GM18909 (cell line): ENCODE measurements at regions not wholly inside any gene's neighbourhood (a gene's known extent, or its start where the extent isn't known, plus 50 kb on each side); places are given as distances from the start of the nearest gene placed in this dataset.
"Not testable (repeated sequence)": the region's sequence is repeated elsewhere in the genome, so short reads cannot be mapped to it uniquely, and the experiment has no call there.

Experiments used
- ATAC-seq: cut with Tn5 transposase; IDR thresholded peaks from one replicate; pipeline ENCODE4 v1.9.1; 2021; ENCODE audit warnings: mild to moderate bottlenecking; ENCODE audit not compliant: unreplicated experiment, poor library complexity

DNA sequence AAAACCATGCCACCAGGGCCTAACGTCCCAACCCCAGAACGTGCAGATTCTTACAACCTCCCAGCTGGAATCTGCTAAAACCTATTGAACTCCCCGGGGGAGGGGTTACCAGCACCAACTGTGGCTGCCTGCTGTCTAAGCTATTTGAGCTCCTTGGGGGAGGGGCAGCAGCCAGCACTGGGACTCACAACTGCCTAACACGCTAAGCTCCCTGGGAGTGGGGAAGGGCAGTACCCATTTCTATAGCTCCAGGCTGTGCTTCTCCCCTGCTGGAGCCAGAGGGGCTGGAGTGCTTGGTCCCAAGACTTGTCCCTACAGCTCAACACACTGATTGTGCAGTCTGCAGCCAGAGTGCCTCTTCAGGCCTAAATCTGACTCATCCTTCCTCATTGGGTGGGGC lies 459.8 kb upstream of the FGF16 start:
- no peak for ATAC-seq

DNA sequence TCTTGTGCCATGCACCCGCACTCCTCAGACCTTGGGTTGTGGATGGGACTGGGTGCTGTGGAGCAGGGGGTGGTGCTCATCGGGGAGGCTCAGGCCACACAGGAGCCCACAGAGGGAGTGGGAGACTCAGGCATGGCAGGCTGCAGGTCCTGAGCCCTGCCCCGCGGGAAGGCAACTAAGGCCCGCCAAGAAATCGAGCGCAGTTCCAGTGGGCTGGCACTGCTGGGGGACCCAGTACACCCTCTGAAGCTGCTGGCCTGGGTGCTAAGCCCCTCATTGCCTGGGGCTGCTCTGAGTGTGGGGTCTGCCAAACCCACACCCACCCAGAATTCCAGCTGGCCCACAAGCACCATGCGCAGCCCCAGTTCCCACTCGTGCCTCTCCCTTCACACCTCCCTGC lies 450.5 kb upstream of the FGF16 start:
- ATAC-seq, result no peak

DNA sequence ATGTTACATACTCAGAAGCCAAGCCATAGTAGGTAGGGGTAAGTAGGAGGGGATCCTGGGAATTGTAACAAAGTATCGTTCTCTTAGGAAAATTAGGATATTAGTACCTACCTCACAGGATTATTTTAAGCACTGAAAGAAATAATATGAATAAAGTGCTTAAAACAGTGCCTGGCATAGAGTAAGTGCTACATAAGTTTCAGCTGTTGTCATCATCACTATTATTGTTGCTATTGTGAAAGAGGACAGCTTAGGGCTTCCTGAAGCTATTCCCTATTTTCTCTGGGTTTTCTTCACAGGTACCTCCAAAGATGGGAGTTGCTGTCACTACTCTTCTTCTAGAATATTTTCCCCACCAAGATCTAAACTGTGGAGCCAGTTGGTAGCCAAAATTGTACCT lies 443.7 kb upstream of the FGF16 start:
- ATAC-seq, result no peak

DNA sequence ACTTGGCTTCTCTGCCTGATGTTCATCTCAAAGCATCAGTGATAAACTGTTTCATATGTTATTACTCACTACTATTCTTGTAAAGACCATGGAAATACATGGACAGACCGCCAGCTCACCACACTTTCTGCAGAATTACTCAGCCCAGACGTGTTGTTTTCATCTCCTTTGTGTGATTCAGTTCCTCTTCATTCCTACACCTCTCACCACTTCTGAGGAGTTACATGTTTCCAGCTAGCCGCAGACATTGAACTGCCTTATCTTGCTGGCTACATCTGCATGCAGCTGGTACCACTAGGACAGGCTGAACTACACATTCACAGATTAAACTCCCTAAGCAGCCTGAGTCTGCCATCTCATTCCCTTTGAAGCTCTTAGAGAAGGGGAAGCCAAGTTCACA lies 443.2 kb upstream of the FGF16 start:
- ATAC-seq, result no peak

DNA sequence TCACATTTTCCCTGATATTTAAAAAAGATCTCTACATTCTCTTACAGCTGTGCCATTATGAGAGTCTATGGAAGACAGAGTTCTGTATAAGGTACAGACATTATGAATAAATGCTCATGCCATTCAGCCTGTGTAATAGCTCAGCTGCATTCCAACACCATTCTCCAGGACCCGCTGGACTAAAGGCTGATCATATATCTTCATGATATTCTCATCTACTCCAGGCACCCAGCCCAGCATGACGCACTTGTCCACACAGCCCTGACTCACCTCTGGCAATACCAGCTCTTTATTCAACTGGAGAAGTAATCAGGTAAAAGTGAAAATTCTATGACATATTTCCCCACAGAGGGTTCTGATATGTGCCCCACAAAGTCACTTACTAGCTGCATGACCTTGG lies 437.5 kb upstream of the FGF16 start:
- ATAC-seq, result no peak

DNA sequence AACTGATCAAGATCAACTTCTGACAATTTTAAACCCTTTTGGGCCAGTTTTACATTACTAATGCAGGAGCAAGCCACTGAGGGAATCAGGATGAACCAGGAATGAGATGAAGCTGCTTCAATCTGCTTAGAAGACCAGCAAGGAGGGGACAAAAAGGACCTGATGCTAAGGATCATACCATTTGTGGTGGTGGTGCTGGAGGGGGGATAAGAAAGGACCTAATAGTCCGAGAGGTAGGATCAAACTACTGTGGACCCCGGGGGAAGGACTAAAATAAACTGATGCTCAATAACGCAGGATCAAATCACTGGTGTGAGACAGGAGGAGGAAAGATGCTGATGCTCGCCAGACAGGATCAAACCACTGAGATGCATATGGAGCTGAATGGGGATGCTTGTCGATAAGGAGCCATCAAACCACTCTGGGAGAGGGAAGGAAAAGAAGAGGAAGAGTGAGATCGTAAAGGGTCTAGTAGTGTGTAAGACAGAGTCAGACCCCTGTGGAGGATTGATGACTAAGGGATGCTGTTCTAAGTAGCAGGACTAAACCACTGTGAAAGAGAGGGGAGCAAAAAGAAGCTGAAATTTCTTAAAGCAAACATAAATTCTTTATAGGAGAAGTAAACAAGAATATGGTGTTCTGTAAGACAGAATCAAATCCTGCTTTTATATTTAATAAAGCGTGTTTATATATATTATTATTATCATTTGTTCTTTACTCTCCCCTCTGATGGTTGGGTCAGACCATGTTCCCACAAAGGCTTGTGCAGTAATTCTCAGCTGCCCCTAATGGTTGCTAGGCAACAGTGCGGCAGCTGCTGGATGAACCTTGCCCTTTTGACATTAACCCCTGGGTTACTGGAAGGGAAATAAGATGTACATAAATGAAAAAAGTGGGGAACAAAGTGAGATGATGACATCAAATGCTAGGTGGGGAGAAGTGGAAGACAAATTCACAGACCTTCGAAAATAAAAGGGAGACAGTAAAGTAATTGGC lies 432.5 kb upstream of the FGF16 start:
- ATAC-seq, result no peak

DNA sequence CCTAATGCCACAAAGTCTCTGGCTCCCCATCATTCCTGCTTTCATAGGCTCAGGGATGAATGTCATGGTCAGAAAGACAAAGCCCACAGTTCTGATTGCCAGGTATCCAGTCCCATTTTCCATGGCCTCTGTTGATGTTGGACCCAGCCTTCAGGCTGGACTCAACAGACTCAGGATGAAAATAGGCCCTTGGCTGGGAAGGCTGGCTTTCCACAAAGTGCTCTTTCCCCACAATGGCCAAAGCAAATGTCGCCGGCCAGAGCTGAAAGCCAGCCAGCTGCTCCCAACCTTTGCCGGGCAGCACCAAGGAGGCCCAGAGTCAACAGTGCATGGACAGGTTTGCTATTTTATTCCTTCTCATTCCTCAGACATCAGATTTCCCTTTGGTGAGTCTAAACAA lies 430.1 kb upstream of the FGF16 start:
- no peak for ATAC-seq

DNA sequence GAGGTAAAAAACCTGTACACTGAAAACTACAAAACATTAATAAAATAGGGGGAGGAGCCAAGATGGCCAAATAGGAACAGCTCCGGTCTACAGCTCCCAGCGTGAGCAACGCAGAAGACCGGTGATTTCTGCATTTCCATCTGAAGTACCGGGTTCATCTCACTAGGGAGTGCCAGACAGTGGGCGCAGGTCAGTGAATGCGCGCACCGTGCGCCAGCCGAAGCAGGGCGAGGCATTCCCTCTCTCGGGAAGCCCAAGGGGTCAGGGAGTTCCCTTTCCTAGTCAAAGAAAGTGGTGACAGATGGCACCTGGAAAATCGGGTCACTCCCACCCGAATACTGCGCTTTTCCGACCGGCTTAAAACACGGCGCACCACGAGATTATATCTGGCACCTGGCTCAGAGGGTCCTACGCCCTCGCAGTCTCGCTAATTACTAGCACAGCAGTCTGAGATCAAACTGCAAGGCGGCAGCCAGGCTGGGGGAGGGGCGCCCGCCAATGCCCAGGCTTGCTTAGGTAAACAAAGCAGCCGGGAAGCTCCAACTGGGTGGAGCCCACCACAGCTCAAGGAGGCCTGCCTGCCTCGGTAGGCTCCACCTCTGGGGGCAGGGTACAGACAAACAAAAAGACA lies 400.9 kb upstream of the FGF16 start:
- ATAC-seq, result not testable (repeated sequence)

DNA sequence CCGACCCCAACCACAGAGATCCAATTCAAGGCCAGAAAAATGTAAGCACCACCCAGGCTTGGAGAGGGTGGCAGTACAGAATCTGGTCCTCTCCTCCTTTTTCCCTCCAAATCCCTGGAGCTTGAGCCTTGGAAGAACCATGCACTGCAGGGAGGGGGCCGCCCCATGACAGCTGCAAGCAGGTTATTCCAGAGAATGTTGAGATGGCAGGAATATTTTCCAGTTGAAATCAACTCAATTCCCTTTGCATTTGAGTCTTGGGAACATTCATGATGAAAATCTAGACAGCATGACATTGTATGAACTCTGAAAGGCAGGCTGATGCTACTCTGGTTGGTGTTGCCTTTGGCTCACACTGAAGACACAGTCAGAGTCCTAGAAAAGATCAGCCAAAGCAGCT lies 386.6 kb upstream of the FGF16 start:
- ATAC-seq, result no peak

DNA sequence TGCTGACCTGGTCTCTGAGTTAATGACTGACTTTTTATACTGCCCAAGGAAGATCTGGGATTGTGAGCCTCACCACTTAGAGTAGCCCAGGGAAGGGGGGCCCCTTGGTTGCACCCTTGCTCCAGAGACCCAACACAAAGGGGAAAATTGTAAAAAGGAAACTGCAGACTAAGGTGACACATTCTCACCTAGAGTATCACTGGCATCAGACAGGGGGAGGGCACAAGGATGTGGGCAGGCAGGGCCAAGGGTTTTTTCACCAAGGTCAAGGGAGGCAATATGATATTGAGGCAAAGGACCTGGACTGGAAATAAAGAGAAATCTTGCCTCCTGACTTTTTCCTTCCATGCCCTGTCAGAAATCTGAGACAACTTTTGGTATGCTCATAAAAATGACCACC lies 386.2 kb upstream of the FGF16 start:
- ATAC-seq, result no peak

DNA sequence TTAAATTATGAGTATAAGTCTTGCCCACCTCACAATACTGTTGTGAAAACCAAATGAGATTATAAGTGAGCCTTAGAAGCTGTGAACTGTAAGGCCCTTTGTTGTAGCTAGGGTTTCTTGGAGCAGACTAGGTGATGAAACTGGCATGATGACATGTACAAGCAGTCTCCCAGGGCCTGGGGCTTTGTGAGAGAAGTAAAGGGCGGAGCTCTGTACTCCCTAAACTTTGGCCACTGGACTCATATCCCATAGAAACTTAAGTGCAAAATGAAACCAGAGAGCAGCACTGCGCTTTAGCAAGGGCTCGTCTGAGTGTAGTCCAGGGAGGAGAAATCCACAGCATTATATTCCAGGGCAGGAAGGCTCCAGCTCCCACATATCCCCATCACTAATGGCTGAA lies 385.6 kb upstream of the FGF16 start:
- ATAC-seq, result no peak

DNA sequence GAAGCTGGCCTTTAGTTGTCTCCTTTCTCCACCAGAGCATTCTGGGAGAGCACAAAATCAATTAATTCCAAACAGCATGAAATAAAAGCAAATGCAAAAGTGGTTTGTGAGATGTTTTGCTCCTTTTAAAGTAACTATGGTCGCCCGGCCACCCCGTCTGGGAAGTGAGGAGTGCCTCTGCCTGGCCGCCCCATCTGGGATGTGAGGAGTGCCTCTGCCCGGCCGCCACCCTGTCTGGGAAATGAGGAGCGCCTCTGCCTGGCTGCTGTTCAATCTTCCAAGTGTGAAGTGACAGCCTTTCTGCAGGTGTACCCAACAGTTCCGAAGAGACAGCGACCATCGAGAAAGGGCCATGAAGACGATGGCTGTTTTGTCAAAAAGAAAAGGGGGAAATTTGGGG lies 381.3 kb upstream of the FGF16 start:
- no peak for ATAC-seq

DNA sequence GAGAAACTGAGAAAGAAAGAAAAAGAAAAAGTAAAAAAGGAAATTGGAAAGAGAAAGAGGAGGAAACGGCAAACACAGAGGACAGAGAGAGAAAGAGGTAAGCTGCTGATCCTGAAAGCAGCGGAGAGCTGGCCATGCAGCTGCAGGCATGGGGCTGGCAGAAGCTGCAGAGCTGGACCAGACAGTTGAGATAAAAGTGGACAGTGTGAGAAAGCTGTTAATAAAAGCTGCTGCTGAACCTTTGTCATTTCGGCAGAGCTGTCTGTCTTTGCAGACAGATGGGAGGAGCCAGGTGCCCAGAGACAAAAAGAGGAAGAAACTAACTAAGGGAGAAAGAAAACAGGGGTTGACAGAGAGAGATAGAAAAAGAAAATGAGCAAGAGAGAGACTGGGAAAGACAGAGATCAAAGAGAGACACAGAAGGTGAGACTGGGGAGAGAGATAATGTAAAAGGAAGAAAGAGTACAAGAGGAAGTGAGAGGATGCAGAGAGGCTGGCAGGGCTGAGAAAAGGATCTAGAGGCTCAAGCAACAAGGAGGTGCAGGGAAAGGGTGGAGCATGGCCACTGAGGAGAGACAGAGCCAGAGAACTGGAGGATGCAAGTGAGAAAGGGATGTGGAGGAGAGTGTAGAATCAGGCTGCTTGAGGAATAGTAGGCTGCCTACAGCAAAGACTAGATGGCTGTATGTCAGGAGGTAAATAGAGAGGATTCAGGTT lies 376.8 kb upstream of the FGF16 start:
- no peak for ATAC-seq

DNA sequence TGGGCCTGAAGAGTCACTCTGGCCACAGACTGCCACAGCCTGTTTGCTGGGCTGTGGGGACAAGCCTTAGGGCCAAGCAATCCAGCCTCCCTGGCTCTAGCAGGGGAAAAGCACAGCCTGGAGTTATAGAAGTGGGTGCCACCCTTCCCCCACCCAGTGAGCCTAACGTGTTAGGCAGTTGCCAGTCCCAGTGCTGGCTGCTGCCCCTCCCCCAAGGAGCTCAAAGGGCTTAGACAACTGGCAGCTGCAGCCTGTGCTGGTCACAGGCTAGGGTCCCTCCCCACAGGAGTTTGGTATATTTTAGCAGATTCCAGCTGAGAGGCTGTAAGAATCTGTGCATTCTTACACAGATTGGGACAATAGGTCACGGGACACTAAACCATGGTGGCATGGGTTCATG lies 370.3 kb upstream of the FGF16 start:
- no peak for ATAC-seq

DNA sequence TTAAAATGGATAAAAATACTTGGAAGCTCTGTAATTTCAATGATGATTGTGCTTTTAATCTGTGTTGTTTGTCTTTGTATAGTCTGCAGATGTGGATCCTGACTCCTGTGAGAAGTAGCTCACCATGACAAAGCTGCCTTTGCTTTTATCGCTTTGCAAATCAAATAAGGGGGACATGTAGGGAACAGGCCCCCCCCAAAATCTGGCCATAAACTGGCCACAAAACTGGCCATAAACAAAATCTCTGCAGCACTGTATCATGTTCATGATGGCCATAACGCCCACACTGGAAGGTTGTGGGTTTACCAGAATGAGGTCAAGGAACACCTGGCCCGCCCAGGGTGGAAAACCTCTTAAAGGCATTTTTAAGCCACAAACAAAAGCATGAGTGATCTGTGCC lies 366.0 kb upstream of the FGF16 start:
- not testable (repeated sequence) for ATAC-seq

DNA sequence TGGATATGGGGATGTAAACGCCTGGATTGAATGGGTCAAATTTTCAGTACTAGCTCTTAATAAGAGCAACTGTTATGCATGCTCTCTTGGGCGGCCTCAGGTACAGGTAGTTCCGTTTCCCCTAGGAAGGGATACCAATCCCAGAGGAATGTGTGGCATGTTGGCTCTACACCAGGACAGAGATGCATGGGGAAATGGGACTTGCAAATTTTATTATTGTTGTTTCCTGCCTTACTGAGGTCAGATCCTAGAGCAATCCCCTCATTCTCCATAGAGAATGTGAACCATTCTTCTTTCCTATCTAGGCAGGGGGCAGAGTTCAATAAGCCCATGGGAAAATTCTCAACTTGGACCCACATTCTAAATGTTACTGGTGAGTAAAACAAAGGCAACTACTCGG lies 361.8 kb upstream of the FGF16 start:
- ATAC-seq, result no peak

DNA sequence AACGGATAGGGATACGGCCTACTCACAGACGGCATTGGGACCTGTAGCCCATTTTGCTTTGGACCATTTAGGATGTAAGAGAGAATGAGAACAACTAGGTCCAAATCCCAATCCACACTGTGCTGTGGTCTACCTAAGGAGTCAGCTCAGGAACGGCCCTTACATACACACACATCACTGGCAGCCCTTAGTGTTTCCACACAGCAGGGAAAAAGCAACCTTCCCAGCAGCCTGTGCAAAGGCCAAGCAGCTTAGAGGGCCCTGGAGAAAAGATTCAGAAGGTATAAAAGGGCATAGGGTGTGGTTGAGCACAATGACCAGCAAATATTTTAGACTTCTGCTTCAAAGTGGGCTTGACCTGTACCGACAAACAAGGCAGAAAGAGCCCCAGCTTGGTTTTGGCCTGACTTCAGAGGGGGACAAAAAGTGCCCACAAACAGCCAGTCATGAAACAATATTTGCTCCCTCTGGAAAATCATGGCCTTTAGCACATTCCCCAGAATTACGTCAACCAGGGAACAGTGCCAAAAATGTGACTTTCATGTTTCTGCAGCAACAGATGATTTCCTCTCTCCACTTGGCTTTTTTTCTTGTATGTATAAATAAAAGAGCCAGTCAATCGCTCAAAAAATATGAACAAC lies 359.5 kb upstream of the FGF16 start:
- ATAC-seq, result no peak

DNA sequence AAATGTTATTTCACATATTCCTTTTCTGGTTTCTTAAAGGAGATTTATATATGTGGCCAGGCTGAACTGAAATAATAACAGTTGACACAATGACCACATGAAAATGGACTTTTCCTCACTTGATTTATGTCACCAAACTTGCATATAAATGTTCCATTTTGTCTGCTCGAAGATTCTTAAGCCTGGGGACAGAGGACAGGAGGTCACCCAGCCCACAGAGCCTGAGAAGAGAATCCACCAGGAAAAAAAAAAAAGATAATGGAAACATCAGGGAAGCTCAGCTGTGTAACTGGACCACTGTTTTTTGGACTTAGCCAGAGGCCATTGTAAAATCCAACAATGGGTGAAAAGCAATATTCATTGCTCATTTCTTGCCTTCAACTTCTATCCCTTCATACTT lies 359.0 kb upstream of the FGF16 start:
- no peak for ATAC-seq

DNA sequence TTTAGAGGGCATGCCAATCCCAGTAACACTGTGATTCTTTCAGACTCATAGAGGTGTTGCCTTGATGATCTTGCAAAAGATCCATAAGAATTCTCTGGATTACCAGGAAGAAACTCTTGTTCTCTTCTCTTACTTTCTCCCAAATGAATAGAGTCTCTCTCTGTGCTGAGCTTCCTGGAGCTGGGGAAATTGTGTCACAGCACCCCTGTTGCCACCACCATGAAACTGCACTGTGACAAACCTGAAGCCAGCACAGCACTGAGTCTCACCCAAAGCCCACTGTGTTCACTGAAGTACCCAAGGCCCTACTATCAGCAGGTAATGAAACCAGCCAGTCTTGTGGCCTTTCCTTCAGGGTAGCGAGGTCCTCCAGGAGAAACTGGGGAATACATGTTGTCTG lies 332.7 kb upstream of the FGF16 start:
- ATAC-seq, result no peak

DNA sequence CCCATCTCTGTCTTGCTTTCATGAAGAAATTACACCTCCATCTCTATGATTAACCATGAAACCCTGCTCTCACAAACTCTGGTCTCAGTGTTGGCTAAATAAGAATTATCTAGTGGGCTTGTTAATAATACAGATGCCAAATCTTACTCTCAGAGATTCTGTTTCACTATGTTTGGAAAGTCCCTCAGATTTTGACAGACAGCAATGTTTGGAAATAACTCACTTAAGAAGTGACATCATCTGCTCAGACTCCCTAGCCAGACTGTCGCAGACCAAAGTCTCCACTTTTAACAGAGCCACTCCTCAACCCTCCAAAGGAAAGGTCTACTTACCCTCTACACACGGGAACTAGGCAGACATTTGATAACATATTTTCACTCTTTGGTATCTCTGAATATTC lies 328.5 kb upstream of the FGF16 start:
- ATAC-seq, result no peak

DNA sequence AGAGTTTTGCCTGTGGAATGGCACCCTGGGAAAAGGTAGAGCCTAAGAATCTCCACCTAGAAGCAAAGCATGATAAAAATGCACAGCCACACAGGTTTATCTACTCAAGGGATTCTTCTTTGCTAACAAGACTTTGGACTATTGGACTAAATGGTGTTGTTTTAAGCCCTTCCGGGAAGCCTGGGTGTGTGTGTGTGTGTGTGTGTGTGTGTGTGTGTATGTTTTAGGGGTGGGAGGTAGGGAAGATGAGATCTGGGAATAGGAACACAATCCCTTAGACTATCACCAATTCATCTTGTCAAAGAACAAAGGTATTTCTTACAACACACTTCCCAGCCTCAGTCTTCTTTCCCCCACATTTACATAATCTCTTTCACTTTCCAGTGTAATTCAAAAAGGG lies 327.5 kb upstream of the FGF16 start:
- no peak for ATAC-seq
